ENCODE measurements at regions not wholly inside any gene's neighbourhood (a gene's known extent, or its start where the extent isn't known, plus 50 kb on each side); places are given as distances from the start of the nearest gene placed in this dataset.

DNA sequence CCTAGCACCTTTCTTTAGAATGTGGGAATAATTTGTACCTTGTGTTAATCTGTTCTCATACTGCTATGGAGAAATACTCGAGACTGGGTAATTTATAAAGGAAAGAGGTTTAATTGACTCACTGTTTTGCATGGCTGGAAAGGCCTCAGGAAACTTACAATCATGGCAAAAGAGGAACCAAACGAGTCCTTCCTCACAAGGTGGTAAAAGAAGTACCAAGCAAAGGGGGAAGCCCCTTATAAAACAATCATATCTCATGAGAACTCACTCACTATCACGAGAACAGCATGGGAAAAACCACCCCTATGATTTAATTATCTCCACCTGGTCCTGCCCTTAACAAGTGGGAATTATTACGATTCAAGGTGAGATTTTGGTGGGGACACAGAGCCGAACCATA lies 127.1 kb upstream of the ANO3 start:
- Histone ChIP-seq H3K4me1 (ENCODE audit: control insufficient read depth, insufficient read depth, low read length) (peaks cover 7% of the 10 kb centered on the region), H3K36me3 (ENCODE audit: control insufficient read depth, insufficient read depth, low read length, severe bottlenecking) (no peaks in the 10 kb centered on the region), H3K9ac (ENCODE audit: low read length) (no peak overlapping the region), H3K4me3 (ENCODE audit: low read length) (no peak overlapping the region), H3K9me3 (ENCODE audit: control insufficient read depth, low read length) (no peaks in the 10 kb centered on the region), H3K27me3 (replicated peaks; ENCODE audit: control insufficient read depth, insufficient read depth, low read length) (no peaks in the 10 kb centered on the region)
- DNase-seq (ENCODE audit: low read depth): no peak

DNA sequence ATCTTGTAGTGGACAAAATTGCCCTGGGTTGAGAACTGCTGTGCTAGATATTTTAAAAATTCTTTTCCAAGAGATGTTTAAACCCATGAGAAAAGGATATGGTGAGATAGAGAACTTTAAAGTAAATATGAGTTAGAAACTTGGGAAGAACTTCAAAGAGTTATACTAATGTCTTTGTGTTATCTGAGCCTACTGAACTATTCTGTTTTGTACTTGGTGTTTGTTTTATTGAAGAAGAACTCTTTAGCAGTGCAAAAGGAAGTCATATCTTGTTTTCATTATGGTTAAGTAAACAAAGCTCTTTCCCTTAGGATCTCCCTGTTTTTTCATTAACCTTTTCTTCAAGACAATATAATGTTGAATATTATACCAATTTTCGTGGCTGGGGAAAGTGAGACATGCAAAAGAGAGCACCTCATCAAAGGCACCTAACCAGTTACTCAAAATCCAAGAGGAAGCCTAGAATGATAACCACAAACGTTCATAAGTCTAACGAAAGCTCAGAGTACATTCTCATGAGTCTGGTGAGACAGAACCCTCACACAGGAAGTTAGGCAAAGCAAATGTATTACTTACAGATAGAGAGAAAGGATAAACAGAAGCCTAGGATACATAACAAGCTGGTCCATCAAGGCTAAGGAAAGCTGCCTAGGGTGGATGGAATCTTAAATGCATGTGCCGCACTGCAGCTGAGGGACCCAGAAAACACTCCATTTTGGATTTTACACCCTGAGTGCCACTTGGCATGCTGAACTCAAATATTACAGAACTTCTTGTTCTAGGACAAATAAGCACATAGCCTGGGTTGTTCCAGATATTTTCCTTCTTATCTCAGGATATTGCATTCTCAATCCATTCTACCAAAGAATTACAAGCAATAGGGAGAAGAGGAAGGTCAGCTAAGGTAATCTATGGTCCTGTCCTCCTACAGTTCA lies 112.5 kb upstream of the ANO3 start:
- no peak overlapping the region for H3K9ac ChIP-seq (ENCODE audit: low read length)
- peak; percentile 28 for DNase-seq (ENCODE audit: low read depth)
- peaks cover 3% of the 10 kb centered on the region for H3K9me3 ChIP-seq (ENCODE audit: control insufficient read depth, low read length)
- peaks cover 18% of the 10 kb centered on the region for H3K4me1 ChIP-seq (ENCODE audit: control insufficient read depth, insufficient read depth, low read length)
- H3K36me3 ChIP-seq (ENCODE audit: control insufficient read depth, insufficient read depth, low read length, severe bottlenecking): no peaks in the 10 kb centered on the region
- no peaks in the 10 kb centered on the region for H3K27me3 ChIP-seq (replicated peaks; ENCODE audit: control insufficient read depth, insufficient read depth, low read length)
- H3K4me3 ChIP-seq (ENCODE audit: low read length): no peak overlapping the region

- Histone ChIP-seq H3K9ac (ENCODE audit: low read length) (peak overlapping the region; percentile 43), H3K4me3 (ENCODE audit: low read length) (no peak overlapping the region), H3K27me3 (replicated peaks; ENCODE audit: control insufficient read depth, insufficient read depth, low read length) (no peaks in the 10 kb centered on the region), H3K4me1 (ENCODE audit: control insufficient read depth, insufficient read depth, low read length) (peaks cover 25% of the 10 kb centered on the region), H3K36me3 (ENCODE audit: control insufficient read depth, insufficient read depth, low read length, severe bottlenecking) (no peaks in the 10 kb centered on the region), H3K9me3 (ENCODE audit: control insufficient read depth, low read length) (peaks cover 3% of the 10 kb centered on the region)
- no peak for DNase-seq (ENCODE audit: low read depth)
Measured at GRCh38 chr11:26225646-26226045, 106.3 kb upstream of the ANO3 start.

DNA sequence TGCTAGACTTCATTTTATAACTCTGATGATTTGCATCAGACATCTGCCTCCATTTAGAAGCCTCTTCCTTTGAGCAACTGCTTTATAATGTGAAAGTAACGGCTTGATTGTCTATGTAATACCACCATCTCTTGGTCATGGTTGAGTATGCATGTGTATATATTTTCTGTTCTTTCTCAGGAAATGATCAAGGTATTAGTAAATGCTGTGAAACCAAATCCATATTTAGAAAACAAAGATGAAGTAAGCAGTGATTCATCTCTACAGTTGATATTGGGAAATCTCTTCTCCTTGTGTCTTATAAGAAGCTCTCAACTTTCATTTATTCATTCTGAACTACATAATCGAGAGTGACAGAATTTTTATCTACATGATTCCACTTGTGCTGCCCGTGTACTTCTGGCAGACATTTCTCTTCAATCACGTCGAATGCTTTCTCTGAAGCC lies 104.6 kb upstream of the ANO3 start:
- Histone ChIP-seq H3K9me3 (ENCODE audit: control insufficient read depth, low read length) (peaks cover 3% of the 10 kb centered on the region), H3K4me1 (ENCODE audit: control insufficient read depth, insufficient read depth, low read length) (peaks cover 25% of the 10 kb centered on the region), H3K9ac (ENCODE audit: low read length) (no peak overlapping the region), H3K4me3 (ENCODE audit: low read length) (no peak overlapping the region), H3K36me3 (ENCODE audit: control insufficient read depth, insufficient read depth, low read length, severe bottlenecking) (no peaks in the 10 kb centered on the region), H3K27me3 (replicated peaks; ENCODE audit: control insufficient read depth, insufficient read depth, low read length) (no peaks in the 10 kb centered on the region)
- DNase-seq (ENCODE audit: low read depth): peak; percentile 92

DNA sequence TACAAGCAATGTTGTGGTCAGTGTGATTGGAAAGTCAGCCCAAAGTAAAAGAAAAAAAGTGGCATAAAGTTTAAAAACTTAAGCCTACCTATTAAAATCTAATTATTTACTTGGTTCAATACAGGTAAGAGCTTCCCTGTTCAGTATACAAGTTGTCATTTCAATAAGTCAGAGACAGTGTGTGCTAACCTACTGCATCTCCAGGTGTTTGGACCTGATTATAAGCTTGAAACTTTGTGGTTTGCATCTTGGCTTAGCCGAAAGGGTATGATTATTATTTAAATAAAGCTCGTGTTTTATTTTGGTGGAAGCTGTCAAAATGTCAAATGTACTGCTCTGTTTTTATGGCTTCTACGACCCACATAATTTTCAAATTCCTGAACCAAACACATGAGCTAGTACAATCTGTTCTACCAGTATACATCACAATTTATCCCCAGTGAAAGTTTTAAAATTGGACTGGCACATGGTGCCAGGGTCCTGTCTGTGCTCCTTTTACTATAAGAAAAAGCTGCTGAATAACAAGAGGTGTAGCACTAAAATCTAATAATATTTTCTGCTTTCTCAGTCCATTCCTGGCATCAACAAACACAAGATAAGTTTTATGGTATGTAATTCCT lies 103.9 kb upstream of the ANO3 start:
- Histone ChIP-seq H3K36me3 (ENCODE audit: control insufficient read depth, insufficient read depth, low read length, severe bottlenecking) (no peaks in the 10 kb centered on the region), H3K9me3 (ENCODE audit: control insufficient read depth, low read length) (peaks cover 3% of the 10 kb centered on the region), H3K4me3 (ENCODE audit: low read length) (no peak overlapping the region)

DNA sequence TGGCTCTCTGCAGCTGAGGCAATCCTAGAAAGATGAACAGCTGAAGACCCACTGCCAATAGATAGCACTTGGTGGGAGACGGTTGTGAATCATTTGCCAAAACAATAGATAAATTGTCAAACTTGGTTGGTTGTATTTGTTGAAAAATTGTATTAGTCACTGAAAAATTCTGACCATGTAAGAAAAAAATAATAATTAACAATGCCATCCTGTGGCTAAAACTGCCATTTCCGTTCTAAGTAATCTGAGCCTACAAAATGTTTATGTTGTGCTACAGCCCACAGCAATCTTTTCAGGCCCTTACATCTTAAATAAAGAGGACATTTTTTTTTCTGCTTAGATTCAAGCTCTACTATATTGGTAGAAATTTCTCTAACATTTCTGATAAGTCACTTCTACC lies 103.2 kb upstream of the ANO3 start:
- no peaks in the 10 kb centered on the region for H3K27me3 ChIP-seq (replicated peaks; ENCODE audit: control insufficient read depth, insufficient read depth, low read length)
- peaks cover 25% of the 10 kb centered on the region for H3K4me1 ChIP-seq (ENCODE audit: control insufficient read depth, insufficient read depth, low read length)
- DNase-seq (ENCODE audit: low read depth): peak; percentile 49
- peaks cover under 1% of the 10 kb centered on the region for H3K9me3 ChIP-seq (ENCODE audit: control insufficient read depth, low read length)
- no peak overlapping the region for H3K9ac ChIP-seq (ENCODE audit: low read length)
- H3K36me3 ChIP-seq (ENCODE audit: control insufficient read depth, insufficient read depth, low read length, severe bottlenecking): no peaks in the 10 kb centered on the region
- no peak overlapping the region for H3K4me3 ChIP-seq (ENCODE audit: low read length)

More for the DNA sequence above, 103.9 kb upstream of the ANO3 start:
- H3K4me1 ChIP-seq (ENCODE audit: control insufficient read depth, insufficient read depth, low read length): peaks cover 25% of the 10 kb centered on the region
- no peak overlapping the region for H3K9ac ChIP-seq (ENCODE audit: low read length)
- DNase-seq (ENCODE audit: low read depth): peak; percentile 14
- H3K27me3 ChIP-seq (replicated peaks; ENCODE audit: control insufficient read depth, insufficient read depth, low read length): no peaks in the 10 kb centered on the region

DNA sequence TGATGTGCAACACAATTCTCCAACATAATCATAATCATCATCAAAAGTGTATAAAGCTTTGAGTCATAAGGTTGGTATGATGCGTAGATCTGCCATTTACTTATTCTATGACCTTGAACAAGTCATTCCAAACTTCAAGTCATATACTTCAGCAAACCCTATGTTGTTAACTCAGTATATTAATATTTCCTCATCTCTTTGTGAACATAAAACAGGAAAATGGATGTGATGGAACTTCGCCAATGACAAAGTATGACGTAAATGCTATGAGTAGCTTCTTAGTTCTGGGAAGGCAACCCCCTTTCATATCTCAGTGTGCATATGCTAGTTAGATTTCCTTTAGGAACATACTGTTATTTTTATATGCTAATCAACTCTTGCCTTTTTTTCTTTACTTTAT lies 102.7 kb upstream of the ANO3 start:
- DNase-seq (ENCODE audit: low read depth): peak; percentile 60
- no peak overlapping the region for H3K4me3 ChIP-seq (ENCODE audit: low read length)
- H3K9ac ChIP-seq (ENCODE audit: low read length): no peak overlapping the region
- H3K27me3 ChIP-seq (replicated peaks; ENCODE audit: control insufficient read depth, insufficient read depth, low read length): no peaks in the 10 kb centered on the region
- no peaks in the 10 kb centered on the region for H3K9me3 ChIP-seq (ENCODE audit: control insufficient read depth, low read length)
- H3K4me1 ChIP-seq (ENCODE audit: control insufficient read depth, insufficient read depth, low read length): peaks cover 25% of the 10 kb centered on the region
- H3K36me3 ChIP-seq (ENCODE audit: control insufficient read depth, insufficient read depth, low read length, severe bottlenecking): no peaks in the 10 kb centered on the region

DNA sequence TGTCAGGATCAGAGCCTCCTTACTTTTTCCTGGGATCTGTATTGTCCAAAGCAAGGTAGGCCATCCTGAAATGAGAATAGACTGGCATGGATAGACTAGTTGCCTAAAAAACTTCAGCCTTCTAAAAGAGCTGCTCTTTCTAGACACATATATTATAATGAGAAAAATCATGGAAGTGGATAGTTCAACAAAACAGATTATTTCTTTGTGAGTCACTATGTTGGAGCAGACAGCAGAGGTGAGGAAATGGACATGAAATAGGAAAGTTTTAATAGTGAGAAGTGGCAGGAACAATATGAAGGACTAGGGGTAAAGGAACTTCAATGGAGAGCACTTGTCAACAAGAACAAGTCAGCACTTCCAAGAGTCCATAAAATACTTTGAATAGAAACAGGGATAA lies 101.9 kb upstream of the ANO3 start:
- no peaks in the 10 kb centered on the region for H3K36me3 ChIP-seq (ENCODE audit: control insufficient read depth, insufficient read depth, low read length, severe bottlenecking)
- no peak overlapping the region for H3K9ac ChIP-seq (ENCODE audit: low read length)
- DNase-seq (ENCODE audit: low read depth): no peak
- no peak overlapping the region for H3K4me3 ChIP-seq (ENCODE audit: low read length)
- no peaks in the 10 kb centered on the region for H3K9me3 ChIP-seq (ENCODE audit: control insufficient read depth, low read length)
- no peaks in the 10 kb centered on the region for H3K27me3 ChIP-seq (replicated peaks; ENCODE audit: control insufficient read depth, insufficient read depth, low read length)
- peaks cover 25% of the 10 kb centered on the region for H3K4me1 ChIP-seq (ENCODE audit: control insufficient read depth, insufficient read depth, low read length)

DNA sequence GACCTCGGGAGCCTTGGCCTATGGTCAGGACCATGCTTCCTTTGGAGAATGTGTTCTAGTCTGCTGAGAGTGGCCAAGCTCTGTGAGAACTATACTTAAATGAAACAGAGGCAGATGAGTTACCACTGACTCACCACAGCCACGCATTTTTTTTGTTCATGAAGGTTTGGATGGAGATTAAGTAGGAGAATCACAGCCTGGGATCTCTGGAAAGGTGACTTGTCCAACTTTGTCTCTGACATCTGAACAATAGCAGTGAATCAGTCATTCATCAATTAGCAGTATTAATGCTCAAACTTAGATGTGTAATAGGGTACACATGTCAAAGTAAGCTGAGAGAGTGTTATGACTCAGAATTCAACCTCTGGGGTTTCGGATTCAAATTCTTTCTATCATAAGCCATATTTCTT lies 100.7 kb upstream of the ANO3 start:
- no peaks in the 10 kb centered on the region for H3K9me3 ChIP-seq (ENCODE audit: control insufficient read depth, low read length)
- H3K36me3 ChIP-seq (ENCODE audit: control insufficient read depth, insufficient read depth, low read length, severe bottlenecking): no peaks in the 10 kb centered on the region
- H3K4me3 ChIP-seq (ENCODE audit: low read length): no peak overlapping the region
- DNase-seq (ENCODE audit: low read depth): peak; percentile 57
- no peaks in the 10 kb centered on the region for H3K27me3 ChIP-seq (replicated peaks; ENCODE audit: control insufficient read depth, insufficient read depth, low read length)
- H3K9ac ChIP-seq (ENCODE audit: low read length): no peak overlapping the region
- H3K4me1 ChIP-seq (ENCODE audit: control insufficient read depth, insufficient read depth, low read length): peaks cover 21% of the 10 kb centered on the region

DNA sequence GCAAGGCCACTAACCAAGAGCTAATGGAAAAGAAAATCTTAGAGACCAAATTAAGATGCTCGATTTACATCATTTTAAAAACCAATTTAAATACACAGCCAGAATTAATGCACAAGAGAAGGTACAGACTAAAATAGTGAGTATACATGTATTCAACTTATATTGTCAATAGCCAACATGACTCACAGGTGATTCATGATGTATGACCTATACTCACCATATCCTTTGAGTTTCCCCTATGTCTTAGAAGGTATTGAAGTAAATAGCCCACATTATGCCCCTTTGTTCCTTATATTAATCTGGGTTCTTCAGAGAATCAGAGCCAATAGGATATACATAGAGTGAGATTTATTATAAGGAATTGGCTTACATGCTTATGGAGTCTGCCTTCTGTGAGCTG lies 97.5 kb upstream of the ANO3 start:
- Histone ChIP-seq H3K9me3 (ENCODE audit: control insufficient read depth, low read length) (no peaks in the 10 kb centered on the region), H3K9ac (ENCODE audit: low read length) (no peak overlapping the region), H3K27me3 (replicated peaks; ENCODE audit: control insufficient read depth, insufficient read depth, low read length) (no peaks in the 10 kb centered on the region), H3K36me3 (ENCODE audit: control insufficient read depth, insufficient read depth, low read length, severe bottlenecking) (no peaks in the 10 kb centered on the region), H3K4me3 (ENCODE audit: low read length) (no peak overlapping the region), H3K4me1 (ENCODE audit: control insufficient read depth, insufficient read depth, low read length) (peaks cover 10% of the 10 kb centered on the region)
- DNase-seq (ENCODE audit: low read depth): no peak

DNA sequence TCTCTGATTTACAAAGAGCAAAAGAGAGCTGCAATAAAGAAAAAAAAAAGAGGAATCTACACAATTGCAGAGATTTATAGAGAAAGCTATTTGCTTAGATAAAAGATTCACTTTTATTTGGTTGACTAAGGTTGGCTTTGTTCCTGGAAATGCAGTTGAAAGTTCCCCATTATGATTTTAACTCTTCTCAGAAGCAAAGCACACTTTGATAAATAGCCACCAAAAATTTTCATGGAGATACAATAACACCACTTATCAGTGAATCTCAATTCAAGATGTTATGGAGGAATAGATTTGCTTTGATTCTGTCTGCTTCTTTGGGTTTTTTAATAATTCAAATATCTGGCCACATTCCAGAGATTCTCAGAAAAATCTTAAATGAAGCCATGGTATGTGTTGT lies 88.5 kb upstream of the ANO3 start:
- DNase-seq (ENCODE audit: low read depth): no peak
- Histone ChIP-seq H3K4me3 (ENCODE audit: low read length) (no peak overlapping the region), H3K9me3 (ENCODE audit: control insufficient read depth, low read length) (no peaks in the 10 kb centered on the region), H3K36me3 (ENCODE audit: control insufficient read depth, insufficient read depth, low read length, severe bottlenecking) (no peaks in the 10 kb centered on the region), H3K9ac (ENCODE audit: low read length) (no peak overlapping the region), H3K4me1 (ENCODE audit: control insufficient read depth, insufficient read depth, low read length) (peaks cover 35% of the 10 kb centered on the region), H3K27me3 (replicated peaks; ENCODE audit: control insufficient read depth, insufficient read depth, low read length) (no peaks in the 10 kb centered on the region)

Measured in adipocyte (in vitro differentiated cells).